Neural progenitor cell (in vitro differentiated cells): ENCODE measurements at regions not wholly inside any gene's neighbourhood (a gene's known extent, or its start where the extent isn't known, plus 50 kb on each side); places are given as distances from the start of the nearest gene placed in this dataset.

Source experiments
- DNase-seq: peaks from one replicate; pipeline ENCODE4 v3.0.0-alpha.2; 2016; ENCODE audit warnings: low spot score
- H2AFZ ChIP-seq: fragments of 200-600 bp; sonication (generic); replicated peaks from 2 replicates; pipeline ENCODE4 v1.6.1; 2016; ENCODE audit warnings: antibody characterized with exemption
- H3F3A ChIP-seq: fragments of 200-600 bp; sonication (generic); 2 replicates; pipeline ENCODE4 v1.6.1; 2016; ENCODE audit warnings: antibody characterized with exemption, low read depth
- H3K27ac ChIP-seq: fragments of 200-600 bp; sonication (generic); 2 replicates; pipeline ENCODE4 v1.5.1; 2016; ENCODE audit warnings: mild to moderate bottlenecking
- H3K27me3 ChIP-seq: fragments of 200-600 bp; sonication (generic); 2 replicates; pipeline ENCODE4 v1.6.1; 2016; ENCODE audit warnings: mild to moderate bottlenecking, moderate library complexity
- H3K36me3 ChIP-seq: fragments of 200-600 bp; sonication (generic); 2 replicates; pipeline ENCODE4 v1.5.1; 2016
- H3K4me1 ChIP-seq: fragments of 200-600 bp; sonication (generic); 2 replicates; pipeline ENCODE4 v1.6.1; 2016; ENCODE audit warnings: mixed run types
- H3K4me2 ChIP-seq: fragments of 200-600 bp; sonication (generic); 2 replicates; pipeline ENCODE4 v1.6.1; 2016
- H3K4me3 ChIP-seq: fragments of 200-600 bp; sonication (generic); 2 replicates; pipeline ENCODE4 v1.5.1; 2016
- H3K79me2 ChIP-seq: fragments of 200-600 bp; sonication (generic); 2 replicates; pipeline ENCODE4 v1.6.1; 2016; ENCODE audit warnings: low read depth
- H3K9ac ChIP-seq: fragments of 200-600 bp; sonication (generic); 2 replicates; pipeline ENCODE4 v1.6.1; 2016
- H3K9me3 ChIP-seq: fragments of 200-600 bp; sonication (generic); 2 replicates; pipeline ENCODE4 v1.5.1; 2016; ENCODE audit warnings: low read depth
- H4K20me1 ChIP-seq: fragments of 200-600 bp; sonication (generic); 2 replicates; pipeline ENCODE4 v1.6.1; 2016; ENCODE audit warnings: low read depth
- H3K27ac Mint-ChIP-seq: 3 replicates; pipeline ENCODE4 v1.8.0; 2021; ENCODE audit warnings: mixed read lengths
- H3K27me3 Mint-ChIP-seq: 2 replicates; pipeline ENCODE4 v1.8.0; 2022; ENCODE audit warnings: low read depth, mild to moderate bottlenecking, inconsistent platforms, moderate library complexity, mixed read lengths; ENCODE audit not compliant: insufficient read depth
- H3K36me3 Mint-ChIP-seq: 3 replicates; pipeline ENCODE4 v1.8.0; 2021; ENCODE audit warnings: mixed read lengths
- H3K4me1 Mint-ChIP-seq: 3 replicates; pipeline ENCODE4 v1.8.0; 2021; ENCODE audit warnings: mixed read lengths
- H3K4me3 Mint-ChIP-seq: 3 replicates; pipeline ENCODE4 v1.8.0; 2021; ENCODE audit warnings: mild to moderate bottlenecking, moderate library complexity, mixed read lengths
- H3K9me3 Mint-ChIP-seq: 3 replicates; pipeline ENCODE4 v1.8.0; 2020; ENCODE audit warnings: mixed read lengths
- CTCF ChIP-seq: fragments of 200-600 bp; sonication (generic); IDR thresholded peaks from 2 replicates; pipeline ENCODE4 v1.5.1; 2017; ENCODE audit warnings: antibody characterized with exemption, mild to moderate bottlenecking
- EZH2 ChIP-seq: fragments of 200-600 bp; sonication (generic); IDR thresholded peaks from 2 replicates; pipeline ENCODE4 v1.6.1; 2017; ENCODE audit warnings: antibody characterized with exemption, mild to moderate bottlenecking, moderate library complexity
- EZH2phosphoT487 ChIP-seq: fragments of 200-600 bp; sonication (generic); IDR thresholded peaks from 2 replicates; pipeline ENCODE4 v1.6.1; 2017; ENCODE audit warnings: antibody characterized with exemption

GRCh38 chr4:26030260-26030667 lies 116.2 kb downstream of the SMIM20 start:
- Histone ChIP-seq H3K4me1 (peaks cover 8% of the 10 kb centered on the region), H3F3A (peaks cover 10% of the 10 kb centered on the region), H4K20me1 (no peaks in the 10 kb centered on the region), H3K4me2 (peak overlapping the region; percentile 40), H3K4me3 (no peak overlapping the region), H3K9me3 (no peaks in the 10 kb centered on the region), H3K27ac (no peak overlapping the region), H3K27me3 (peaks cover 35% of the 10 kb centered on the region), H3K36me3 (no peaks in the 10 kb centered on the region), H2AFZ (peak overlapping the region; percentile 44), H3K9ac (no peak overlapping the region), H3K79me2 (no peaks in the 10 kb centered on the region)
- DNase-seq: peak; percentile 39
- H3K27me3 Mint-ChIP-seq: peaks cover 4% of the 10 kb centered on the region
- H3K9me3 Mint-ChIP-seq: no peaks in the 10 kb centered on the region
- H3K36me3 Mint-ChIP-seq: no peaks in the 10 kb centered on the region
- H3K27ac Mint-ChIP-seq: peak overlapping the region; percentile 3
- no peak overlapping the region for H3K4me3 Mint-ChIP-seq
- TF ChIP-seq CTCF: no peak
- TF ChIP-seq EZH2: no peak
- no peak for TF ChIP-seq EZH2phosphoT487
- peaks cover 11% of the 10 kb centered on the region for H3K4me1 Mint-ChIP-seq

- Histone ChIP-seq H3K27me3 (peaks cover 35% of the 10 kb centered on the region), H4K20me1 (no peaks in the 10 kb centered on the region), H2AFZ (peak overlapping the region; percentile 44), H3K27ac (no peak overlapping the region), H3K79me2 (no peaks in the 10 kb centered on the region), H3K4me3 (no peak overlapping the region), H3K4me1 (peaks cover 8% of the 10 kb centered on the region), H3K9me3 (no peaks in the 10 kb centered on the region), H3F3A (peaks cover 10% of the 10 kb centered on the region), H3K36me3 (no peaks in the 10 kb centered on the region), H3K9ac (no peak overlapping the region), H3K4me2 (no peak overlapping the region)
- no peaks in the 10 kb centered on the region for H3K36me3 Mint-ChIP-seq
- no peak for TF ChIP-seq CTCF
- TF ChIP-seq EZH2: no peak
- TF ChIP-seq EZH2phosphoT487: no peak
- DNase-seq: no peak
- H3K27ac Mint-ChIP-seq: no peak overlapping the region
- no peaks in the 10 kb centered on the region for H3K9me3 Mint-ChIP-seq
- peaks cover 4% of the 10 kb centered on the region for H3K27me3 Mint-ChIP-seq
- peaks cover 11% of the 10 kb centered on the region for H3K4me1 Mint-ChIP-seq
- no peak overlapping the region for H3K4me3 Mint-ChIP-seq
Observed at GRCh38 chr4:26030780-26031179, 116.8 kb downstream of the SMIM20 start.

- Histone ChIP-seq H3K4me1 (peaks cover 8% of the 10 kb centered on the region), H3K79me2 (no peaks in the 10 kb centered on the region), H4K20me1 (no peaks in the 10 kb centered on the region), H3K4me3 (no peak overlapping the region), H3K4me2 (no peak overlapping the region), H3K36me3 (no peaks in the 10 kb centered on the region), H3K9ac (no peak overlapping the region), H3K27me3 (peaks cover 35% of the 10 kb centered on the region), H2AFZ (no peak overlapping the region), H3F3A (peaks cover 10% of the 10 kb centered on the region), H3K27ac (no peak overlapping the region), H3K9me3 (no peaks in the 10 kb centered on the region)
- Mint-ChIP-seq H3K27ac (no peak overlapping the region), H3K27me3 (peaks cover 5% of the 10 kb centered on the region), H3K4me3 (no peak overlapping the region), H3K4me1 (peaks cover 11% of the 10 kb centered on the region), H3K9me3 (no peaks in the 10 kb centered on the region), H3K36me3 (no peaks in the 10 kb centered on the region)
- TF ChIP-seq EZH2phosphoT487 (no peak), EZH2 (no peak), CTCF (no peak)
- DNase-seq: no peak
Observed at GRCh38 chr4:26031704-26032103, 117.7 kb downstream of the SMIM20 start.

- TF ChIP-seq CTCF (no peak), EZH2 (no peak), EZH2phosphoT487 (no peak)
- H4K20me1 ChIP-seq: no peaks in the 10 kb centered on the region
- H3K9me3 Mint-ChIP-seq: no peaks in the 10 kb centered on the region
- H3K9me3 ChIP-seq: no peaks in the 10 kb centered on the region
- H3K4me3 Mint-ChIP-seq: no peak overlapping the region
- H3K27me3 ChIP-seq: peaks cover 35% of the 10 kb centered on the region
- peaks cover 6% of the 10 kb centered on the region for H3K27me3 Mint-ChIP-seq
- H3K27ac ChIP-seq: no peak overlapping the region
- peaks cover 11% of the 10 kb centered on the region for H3K4me1 Mint-ChIP-seq
- peaks cover 10% of the 10 kb centered on the region for H3F3A ChIP-seq
- no peak overlapping the region for H3K4me3 ChIP-seq
- H2AFZ ChIP-seq: no peak overlapping the region
- H3K27ac Mint-ChIP-seq: no peak overlapping the region
- DNase-seq: no peak
- peaks cover 8% of the 10 kb centered on the region for H3K4me1 ChIP-seq
- H3K79me2 ChIP-seq: no peaks in the 10 kb centered on the region
- no peak overlapping the region for H3K4me2 ChIP-seq
- no peaks in the 10 kb centered on the region for H3K36me3 ChIP-seq
- H3K36me3 Mint-ChIP-seq: no peaks in the 10 kb centered on the region
- H3K9ac ChIP-seq: no peak overlapping the region
Observed at GRCh38 chr4:26032142-26032541, 118.1 kb downstream of the SMIM20 start.
